ENCODE measurements at regions not wholly inside any gene's neighbourhood (a gene's known extent, or its start where the extent isn't known, plus 50 kb on each side); places are given as distances from the start of the nearest gene placed in this dataset.

- no peak for DNase-seq
- Histone ChIP-seq H3K36me3 (ENCODE audit: low read depth) (no peaks in the 10 kb centered on the region), H3K27ac (no peak overlapping the region), H4K20me1 (ENCODE audit: insufficient read depth) (no peaks in the 10 kb centered on the region), H3K27me3 (ENCODE audit: insufficient read depth, low read depth) (no peaks in the 10 kb centered on the region), H3K4me1 (replicated peaks; ENCODE audit: insufficient read depth) (0 out of 2 replicates have a peak, but pooled peaks cover 6% of the 10 kb centered on the region), H3F3A (ENCODE audit: insufficient read depth, low read depth) (no peaks in the 10 kb centered on the region), H3K4me2 (no peak overlapping the region), H3K9me3 (ENCODE audit: insufficient read depth, low read depth) (no peaks in the 10 kb centered on the region), H3K9me2 (ENCODE audit: insufficient read depth) (no peaks in the 10 kb centered on the region), H2AFZ (no peak overlapping the region), H3K79me2 (ENCODE audit: low read depth) (no peaks in the 10 kb centered on the region), H3K4me3 (no peak overlapping the region)
- intact Hi-C loops (cut with micrococcal nuclease; ENCODE audit: unreplicated experiment), result loop anchor here (1.0 to 5.0 kb wide), 6 partner anchors 253 to 1174 kb away; partner anchors contain the start of gene GAS1
- TF ChIP-seq EZH2 (IDR thresholded peaks at IDR 0.05; ENCODE audit: low read depth), result no peak
- TF ChIP-seq CTCF (conservative IDR thresholded peaks at IDR 0.05), result no peak
- POLR2A ChIA-PET (ENCODE audit: unreplicated experiment), result no interaction called here
- CTCF ChIA-PET, result interaction anchor here (0.6 kb wide), 1 partner anchor 1152 kb away, joined by 4 read pairs; no protein-coding TSS in a partner anchor
- BruUV-seq (replicated peaks), result no TSS peak
Observed at GRCh38 chr9:86487838-86488233, 133.6 kb upstream of the TUT7 start.

- CTCF ChIA-PET, result interaction anchor here (1.2 kb wide), 1 partner anchor 836 kb away, joined by 3 read pairs; no protein-coding TSS in a partner anchor
- BruUV-seq (replicated peaks), result no TSS peak
- H3K27ac ChIP-seq, result no peak overlapping the region
- intact Hi-C loops (cut with micrococcal nuclease; ENCODE audit: unreplicated experiment), result loop anchor here (1.0 to 5.0 kb wide), 6 partner anchors 254 to 1175 kb away; partner anchors contain the start of gene GAS1
- peak; percentile 85 for TF ChIP-seq CTCF (conservative IDR thresholded peaks at IDR 0.05)
- TF ChIP-seq EZH2 (IDR thresholded peaks at IDR 0.05; ENCODE audit: low read depth), result no peak
- no peak overlapping the region for H3K4me2 ChIP-seq
- no peaks in the 10 kb centered on the region for H3K9me2 ChIP-seq (ENCODE audit: insufficient read depth)
- H3K4me3 ChIP-seq, result no peak overlapping the region
- no peaks in the 10 kb centered on the region for H3K79me2 ChIP-seq (ENCODE audit: low read depth)
- no peaks in the 10 kb centered on the region for H3F3A ChIP-seq (ENCODE audit: insufficient read depth, low read depth)
- no peaks in the 10 kb centered on the region for H3K9me3 ChIP-seq (ENCODE audit: insufficient read depth, low read depth)
- DNase-seq, result peak in 1 of 2 experiments; percentile 54
- H2AFZ ChIP-seq, result no peak overlapping the region
- H3K27me3 ChIP-seq (ENCODE audit: insufficient read depth, low read depth), result no peaks in the 10 kb centered on the region
- no peaks in the 10 kb centered on the region for H4K20me1 ChIP-seq (ENCODE audit: insufficient read depth)
- POLR2A ChIA-PET (ENCODE audit: unreplicated experiment), result interaction anchor here (0.7 kb wide), 1 partner anchor 394 kb away, joined by 4 read pairs; no protein-coding TSS in a partner anchor
- no peaks in the 10 kb centered on the region for H3K36me3 ChIP-seq (ENCODE audit: low read depth)
- 0 out of 2 replicates have a peak, but pooled peaks cover 6% of the 10 kb centered on the region for H3K4me1 ChIP-seq (replicated peaks; ENCODE audit: insufficient read depth)
Observed at GRCh38 chr9:86486891-86487837, 133.0 kb upstream of the TUT7 start.

GRCh38 chr9:86485359-86485758, 131.1 kb upstream of the TUT7 start:
- intact Hi-C loops (cut with micrococcal nuclease; ENCODE audit: unreplicated experiment), result loop anchor here (5.0 kb wide), 4 partner anchors 307 to 1177 kb away; partner anchors contain the start of gene GAS1
- CTCF ChIA-PET, result no interaction called here

More at GRCh38 chr9:86485359-86485758, 131.1 kb upstream of the TUT7 start:
- Histone ChIP-seq H3K4me2 (no peak overlapping the region), H3K9me3 (ENCODE audit: insufficient read depth, low read depth) (no peaks in the 10 kb centered on the region), H3K4me3 (no peak overlapping the region), H3K4me1 (replicated peaks; ENCODE audit: insufficient read depth) (0 out of 2 replicates have a peak, but pooled peaks cover 6% of the 10 kb centered on the region), H4K20me1 (ENCODE audit: insufficient read depth) (no peaks in the 10 kb centered on the region), H3F3A (ENCODE audit: insufficient read depth, low read depth) (no peaks in the 10 kb centered on the region), H3K9me2 (ENCODE audit: insufficient read depth) (no peaks in the 10 kb centered on the region), H3K79me2 (ENCODE audit: low read depth) (no peaks in the 10 kb centered on the region), H3K27ac (no peak overlapping the region), H2AFZ (no peak overlapping the region), H3K36me3 (ENCODE audit: low read depth) (no peaks in the 10 kb centered on the region), H3K27me3 (ENCODE audit: insufficient read depth, low read depth) (no peaks in the 10 kb centered on the region)
- DNase-seq, result no peak
- TF ChIP-seq EZH2 (IDR thresholded peaks at IDR 0.05; ENCODE audit: low read depth), result no peak
- TF ChIP-seq CTCF (conservative IDR thresholded peaks at IDR 0.05), result no peak
- BruUV-seq (replicated peaks), result no TSS peak
- POLR2A ChIA-PET (ENCODE audit: unreplicated experiment), result no interaction called here

All from PC-9 (cell line).